ENCODE measurements at regions not wholly inside any gene's neighbourhood (a gene's known extent, or its start where the extent isn't known, plus 50 kb on each side); places are given as distances from the start of the nearest gene placed in this dataset.

GRCh38 chr18:43543236-43543635, 265.9 kb upstream of the SYT4 start:
- TF ChIP-seq CTCF (optimal IDR thresholded peaks at IDR 0.05 in 1 of 3, IDR thresholded peaks at IDR 0.05 in 1 of 3, conservative IDR thresholded peaks at IDR 0.05 in 1 of 3; ENCODE audit: extremely low read depth in 1 of 3, insufficient read depth in 2 of 3, low read length in 3 of 3) (no peak), EZH2 (IDR thresholded peaks at IDR 0.05; ENCODE audit: low read length) (no peak)
- Histone ChIP-seq H3K4me1 (ENCODE audit: control insufficient read depth, extremely low read depth, insufficient read depth, low read length) (no peaks in the 10 kb centered on the region), H3K79me2 (ENCODE audit: control insufficient read depth, insufficient read depth, low read length) (no peaks in the 10 kb centered on the region), H3K4me3 (ENCODE audit: control insufficient read depth in 2 of 3, extremely low read depth in 1 of 3, insufficient read depth in 2 of 3, low read depth in 1 of 3, low read length in 3 of 3) (no peak overlapping the region), H4K20me1 (ENCODE audit: control insufficient read depth, extremely low read depth, insufficient read depth, low read length) (no peaks in the 10 kb centered on the region), H3K9ac (ENCODE audit: control insufficient read depth, extremely low read depth, insufficient read depth, low read length) (no peak overlapping the region), H3K36me3 (ENCODE audit: control insufficient read depth in 2 of 2, extremely low read depth in 1 of 2, insufficient read depth in 2 of 2, low read length in 2 of 2) (no peaks in the 10 kb centered on the region), H3K4me2 (ENCODE audit: control insufficient read depth, extremely low read depth, insufficient read depth, low read depth, low read length) (no peak overlapping the region), H2AFZ (ENCODE audit: control insufficient read depth, low read length) (no peak overlapping the region), H3K9me3 (ENCODE audit: control insufficient read depth, low read depth, low read length) (no peaks in the 10 kb centered on the region), H3K27me3 (ENCODE audit: control insufficient read depth, extremely low read depth, insufficient read depth, low read length) (no peaks in the 10 kb centered on the region), H3K27ac (ENCODE audit: control insufficient read depth, insufficient read depth, low read length) (no peak overlapping the region), H3K9me1 (ENCODE audit: control insufficient read depth, extremely low read depth, insufficient read depth, low read length) (no peaks in the 10 kb centered on the region)
- FAIRE-seq (no peak), DNase-seq (ENCODE audit: low read depth, low spot score) (no peak)
- dilution Hi-C loops (cut with MboI; ENCODE audit: extremely low pct_ligation_motif_present, low sequenced_read_pairs) = no loop called here

- DNase-seq (ENCODE audit: low read depth, low spot score) (no peak), FAIRE-seq (no peak)
- no peaks in the 10 kb centered on the region for H3K36me3 ChIP-seq (ENCODE audit: control insufficient read depth in 2 of 2, extremely low read depth in 1 of 2, insufficient read depth in 2 of 2, low read length in 2 of 2)
- no peak overlapping the region for H2AFZ ChIP-seq (ENCODE audit: control insufficient read depth, low read length)
- H3K9ac ChIP-seq (ENCODE audit: control insufficient read depth, extremely low read depth, insufficient read depth, low read length) = no peak overlapping the region
- no peaks in the 10 kb centered on the region for H3K79me2 ChIP-seq (ENCODE audit: control insufficient read depth, insufficient read depth, low read length)
- no peaks in the 10 kb centered on the region for H3K9me3 ChIP-seq (ENCODE audit: control insufficient read depth, low read depth, low read length)
- H3K4me1 ChIP-seq (ENCODE audit: control insufficient read depth, extremely low read depth, insufficient read depth, low read length) = no peaks in the 10 kb centered on the region
- TF ChIP-seq CTCF (optimal IDR thresholded peaks at IDR 0.05 in 1 of 3, IDR thresholded peaks at IDR 0.05 in 1 of 3, conservative IDR thresholded peaks at IDR 0.05 in 1 of 3; ENCODE audit: extremely low read depth in 1 of 3, insufficient read depth in 2 of 3, low read length in 3 of 3) = no peak
- no peak for TF ChIP-seq EZH2 (IDR thresholded peaks at IDR 0.05; ENCODE audit: low read length)
- H3K27ac ChIP-seq (ENCODE audit: control insufficient read depth, insufficient read depth, low read length) = no peak overlapping the region
- no peaks in the 10 kb centered on the region for H3K9me1 ChIP-seq (ENCODE audit: control insufficient read depth, extremely low read depth, insufficient read depth, low read length)
- H3K27me3 ChIP-seq (ENCODE audit: control insufficient read depth, extremely low read depth, insufficient read depth, low read length) = no peaks in the 10 kb centered on the region
- H3K4me3 ChIP-seq (ENCODE audit: control insufficient read depth in 2 of 3, extremely low read depth in 1 of 3, insufficient read depth in 2 of 3, low read depth in 1 of 3, low read length in 3 of 3) = no peak overlapping the region
- dilution Hi-C loops (cut with MboI; ENCODE audit: extremely low pct_ligation_motif_present, low sequenced_read_pairs) = no loop called here
- H4K20me1 ChIP-seq (ENCODE audit: control insufficient read depth, extremely low read depth, insufficient read depth, low read length) = no peaks in the 10 kb centered on the region
- H3K4me2 ChIP-seq (ENCODE audit: control insufficient read depth, extremely low read depth, insufficient read depth, low read depth, low read length) = no peak overlapping the region
Observed at GRCh38 chr18:43547456-43547855, 270.2 kb upstream of the SYT4 start.

Data from keratinocyte (primary cell).